GM21360 (cell line): ENCODE measurements at regions not wholly inside any gene's neighbourhood (a gene's known extent, or its start where the extent isn't known, plus 50 kb on each side); places are given as distances from the start of the nearest gene placed in this dataset.

Experiments
- ATAC-seq: cut with Tn5 transposase; IDR thresholded peaks from one replicate; pipeline ENCODE4 v1.9.1; 2021; ENCODE audit warnings: mild to moderate bottlenecking, moderate library complexity; ENCODE audit not compliant: unreplicated experiment

GRCh38 chr17:77581480-77581879 lies 377.0 kb upstream of the TNRC6C start:
- ATAC-seq, result no peak

DNA sequence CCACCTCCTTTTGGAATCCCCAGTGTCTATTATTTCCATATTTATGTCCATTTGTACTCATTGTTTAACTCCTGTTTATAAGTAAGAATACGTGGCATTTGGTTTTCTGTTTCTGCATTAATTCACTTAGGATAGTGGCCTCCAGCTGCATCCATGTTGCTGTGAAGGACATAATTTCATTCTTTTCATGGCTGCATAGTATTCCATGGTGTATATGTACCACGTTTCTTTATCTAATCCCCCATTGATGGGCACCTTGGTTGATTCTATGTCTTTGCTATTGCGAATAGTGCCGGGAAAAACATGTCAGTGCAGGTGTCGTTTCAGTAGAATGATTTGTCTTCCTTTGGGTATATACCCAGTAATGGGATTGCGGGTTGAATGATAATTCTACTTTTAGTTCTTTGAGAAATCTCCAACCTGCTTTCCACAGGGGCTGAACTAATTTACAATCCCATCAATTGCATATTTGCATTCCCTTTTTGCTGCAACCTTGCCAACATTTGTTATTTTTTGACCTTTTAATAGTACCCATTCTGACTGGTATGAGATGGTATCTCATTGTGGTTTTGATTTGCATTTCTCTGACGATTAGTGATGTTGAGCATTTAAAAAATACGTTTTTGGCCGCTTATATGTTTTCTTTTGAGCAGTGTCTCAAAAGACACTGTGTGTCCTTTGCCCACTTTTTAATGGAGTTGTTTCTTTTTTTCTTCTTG lies 373.2 kb upstream of the TNRC6C start:
- no peak for ATAC-seq

DNA sequence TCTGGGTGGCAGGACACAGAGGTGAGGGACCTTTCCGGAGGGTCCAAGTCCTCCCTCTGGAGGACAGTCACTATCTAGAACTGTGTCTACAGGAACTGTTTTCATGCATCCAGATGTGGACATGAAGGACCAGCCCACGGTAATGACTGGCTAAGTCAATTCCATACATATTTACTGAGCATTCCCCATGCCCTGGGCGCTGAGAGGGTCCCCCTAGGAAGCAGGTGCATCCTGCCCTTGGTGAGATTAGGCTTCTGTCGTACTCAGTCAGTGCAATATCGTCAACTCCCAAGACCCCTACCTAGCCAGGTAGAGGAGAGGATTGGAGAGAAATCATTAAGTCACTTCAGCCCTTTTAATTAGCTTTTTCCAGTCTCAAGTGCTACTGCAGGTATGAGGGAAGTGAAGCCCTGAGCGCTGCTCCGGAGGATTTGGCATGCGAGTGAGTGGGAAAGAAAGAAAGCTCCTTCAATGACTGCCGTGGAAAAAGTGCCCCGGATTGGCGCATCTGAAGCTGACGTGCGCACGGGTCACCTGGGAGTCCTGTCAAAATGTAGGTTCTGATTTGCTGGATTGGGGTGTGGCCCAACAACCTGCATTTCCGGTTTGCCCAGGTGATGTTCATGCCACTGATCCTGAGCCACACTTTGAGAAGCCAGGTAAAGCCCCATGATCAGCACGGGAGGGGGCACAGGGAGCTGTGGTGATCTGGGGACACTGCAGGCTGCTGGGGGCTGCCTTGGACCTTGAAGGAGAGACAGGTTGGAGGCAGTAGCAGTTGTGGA lies 367.4 kb upstream of the TNRC6C start:
- ATAC-seq, result no peak

- ATAC-seq, result no peak
Observed at GRCh38 chr17:77592106-77592865, 366.2 kb upstream of the TNRC6C start.

- no peak for ATAC-seq
Observed at GRCh38 chr17:77593081-77593480, 365.4 kb upstream of the TNRC6C start.

DNA sequence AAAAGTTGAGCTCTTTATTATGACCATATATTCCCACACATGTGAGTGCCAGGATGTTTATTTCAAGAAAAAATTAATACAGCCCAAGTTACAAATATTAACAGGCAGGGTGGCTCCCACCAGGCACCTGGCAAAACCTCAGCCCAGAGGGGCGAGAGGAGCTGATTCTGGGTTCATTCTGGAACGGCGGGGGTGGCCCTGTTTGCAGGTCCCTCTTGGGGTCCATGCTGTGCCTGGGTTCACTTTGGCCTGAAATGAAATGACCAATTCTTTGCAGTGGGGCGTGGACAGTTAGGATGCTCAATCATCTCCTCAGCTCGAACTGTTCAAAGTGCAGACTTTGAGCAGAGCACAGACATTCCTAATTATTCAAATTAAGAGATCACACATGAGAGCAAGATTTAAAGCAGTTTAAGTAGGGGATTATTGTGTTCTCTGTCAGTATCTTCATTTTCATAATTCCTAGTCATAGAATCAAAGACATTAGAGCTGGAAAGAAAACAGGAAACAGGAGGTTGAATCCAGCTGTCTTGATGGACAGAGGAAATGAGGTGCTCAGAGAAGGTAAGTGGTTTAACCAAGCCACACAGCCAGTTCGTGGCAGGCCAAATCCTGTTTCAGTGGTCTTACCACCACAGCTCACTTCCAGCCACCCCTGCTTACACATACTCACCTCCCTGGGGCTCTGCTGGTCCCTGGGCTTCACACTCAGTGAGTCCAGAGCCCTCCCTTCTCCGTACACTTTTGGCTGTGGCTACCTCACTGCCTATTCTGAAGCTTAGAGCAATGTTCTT lies 363.9 kb upstream of the TNRC6C start:
- no peak for ATAC-seq

- ATAC-seq, result no peak
Observed at GRCh38 chr17:77596491-77597417, 361.7 kb upstream of the TNRC6C start.

DNA sequence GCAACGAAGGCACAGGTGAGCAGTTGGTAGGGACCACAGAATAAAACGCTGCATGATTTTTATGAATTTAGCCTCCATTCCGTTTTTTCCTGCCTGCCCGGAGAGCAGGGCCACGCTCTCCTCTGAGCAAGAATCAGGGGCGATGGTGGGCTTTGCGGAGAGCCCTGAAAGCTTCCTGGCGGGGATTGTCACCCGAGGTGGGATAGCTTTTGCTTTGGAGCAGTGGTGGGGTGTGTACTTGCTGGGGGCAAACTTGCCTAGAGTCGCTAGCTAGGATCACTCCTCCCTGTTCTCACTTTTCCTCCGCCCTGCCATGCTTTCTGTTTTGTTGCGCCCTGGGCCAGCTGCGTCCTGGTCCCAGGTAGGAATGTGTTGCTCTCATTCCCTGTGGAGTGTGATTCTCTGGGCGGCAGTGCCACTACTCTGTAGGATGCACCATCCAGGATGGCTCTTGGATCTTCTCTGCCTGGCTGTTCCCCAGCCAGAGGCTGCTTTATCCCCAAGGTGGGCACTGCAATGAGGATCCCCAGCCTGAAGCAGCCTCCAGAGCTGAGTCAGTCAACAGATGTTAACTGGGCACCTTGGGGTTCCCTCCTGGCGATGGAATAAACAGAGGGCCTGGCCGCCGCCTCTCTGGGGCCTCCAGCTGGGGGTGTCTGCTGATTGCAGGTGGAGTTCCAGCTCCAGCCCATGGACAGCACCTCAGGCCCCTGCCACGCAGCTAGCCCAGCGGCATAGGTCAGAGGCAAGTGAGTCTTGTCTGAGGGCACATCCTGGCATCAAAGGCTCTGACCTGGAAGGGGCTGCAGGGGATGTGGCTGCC lies 360.9 kb upstream of the TNRC6C start:
- ATAC-seq, result no peak

GRCh38 chr17:77598241-77598620 lies 360.3 kb upstream of the TNRC6C start:
- ATAC-seq, result no peak

- ATAC-seq, result no peak
Observed at GRCh38 chr17:77599699-77600098, 358.8 kb upstream of the TNRC6C start.

DNA sequence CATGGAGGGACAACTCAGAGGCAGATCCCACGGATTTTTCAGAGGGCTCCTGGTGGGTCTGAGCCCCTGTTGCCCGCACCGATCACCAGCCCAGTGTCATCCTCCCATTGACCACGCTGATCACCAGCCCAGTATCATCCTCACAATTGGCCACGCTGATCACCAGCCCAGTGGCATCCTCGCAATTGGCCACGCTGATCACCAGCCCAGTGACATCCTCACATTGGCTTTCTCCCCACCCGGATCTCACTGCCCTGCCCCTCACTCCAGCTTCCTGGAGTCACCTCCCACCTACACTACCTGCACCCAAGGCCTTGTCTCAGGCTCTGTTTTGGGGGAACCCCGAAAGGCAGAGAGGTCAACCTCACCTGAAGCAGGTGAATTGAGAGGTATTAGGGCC lies 358.2 kb upstream of the TNRC6C start:
- no peak for ATAC-seq

DNA sequence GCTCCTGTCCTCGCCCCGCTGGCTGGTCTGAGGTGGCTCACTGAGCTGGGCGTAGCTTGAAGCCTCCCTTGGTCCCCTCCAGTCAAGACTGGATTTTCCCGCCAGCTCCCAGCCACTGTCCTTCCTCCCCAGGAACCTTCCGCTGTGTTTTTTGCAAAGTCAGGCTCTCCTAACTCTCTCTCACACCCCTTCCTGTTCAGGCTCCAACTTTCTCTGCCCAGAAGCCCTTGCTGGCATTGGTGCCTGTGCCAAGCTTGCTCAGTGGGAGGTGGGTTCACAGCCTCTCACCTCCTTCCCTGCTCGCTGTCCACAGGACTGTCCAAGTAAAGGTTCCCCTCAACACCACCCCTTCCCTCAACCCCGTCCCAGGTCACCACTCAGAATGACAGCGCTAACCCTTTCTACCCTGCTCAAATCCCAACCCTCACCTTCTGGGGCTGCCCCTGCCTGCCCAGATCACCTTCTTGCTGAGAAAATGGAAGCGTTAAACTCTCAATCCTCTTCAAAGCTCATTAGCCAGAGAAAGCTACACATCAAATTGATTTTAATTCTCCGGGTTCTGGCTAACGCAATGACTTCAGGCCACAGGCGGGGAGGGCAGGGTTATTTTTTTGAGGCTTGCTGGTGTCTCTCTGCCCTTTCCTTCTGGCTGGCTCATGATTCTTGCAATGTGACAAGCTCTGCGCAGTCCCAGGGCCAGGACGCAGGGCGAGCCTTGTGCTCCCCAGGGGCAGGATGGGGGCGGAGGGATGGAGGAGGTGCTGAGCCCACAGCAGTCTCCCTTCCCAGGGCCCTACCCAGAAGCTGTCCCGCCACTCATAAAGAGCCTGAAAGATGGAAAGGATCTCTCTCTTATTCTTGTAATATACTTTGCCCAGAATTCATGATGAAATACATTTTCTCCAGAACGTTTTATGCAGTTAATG lies 357.2 kb upstream of the TNRC6C start:
- ATAC-seq, result no peak

DNA sequence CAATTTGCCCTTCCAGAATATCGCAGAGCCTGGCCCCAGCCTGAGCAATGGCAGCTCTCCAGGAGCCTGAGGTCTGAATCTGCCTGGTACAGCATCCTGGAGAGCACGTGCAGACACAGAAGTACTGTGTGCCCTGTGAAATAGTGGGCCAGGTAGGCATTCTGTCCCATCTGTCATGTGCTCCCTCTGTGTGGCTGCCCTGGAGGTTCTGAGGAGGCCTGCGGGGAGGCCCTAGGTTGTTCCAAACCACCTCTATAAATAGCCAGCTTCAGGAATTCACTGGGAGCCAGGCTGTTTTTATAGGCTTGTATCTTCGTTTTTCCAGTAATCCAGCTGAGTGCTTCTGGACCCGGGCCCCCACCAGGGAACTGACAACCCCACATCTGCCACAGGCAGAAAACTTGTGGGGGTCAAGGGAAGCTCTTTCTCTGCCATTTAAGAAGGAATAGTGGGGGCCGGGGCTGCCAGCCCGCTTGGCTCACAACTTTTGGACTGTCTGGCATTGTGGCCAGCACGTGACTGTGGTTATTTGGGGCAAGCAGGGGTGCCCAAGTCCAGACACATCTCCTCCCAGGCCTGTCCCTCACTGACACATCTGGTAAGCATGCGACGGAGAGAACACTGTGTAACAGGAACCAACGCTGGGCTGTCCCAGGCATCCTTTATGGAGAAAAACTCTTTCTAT lies 356.3 kb upstream of the TNRC6C start:
- no peak for ATAC-seq

DNA sequence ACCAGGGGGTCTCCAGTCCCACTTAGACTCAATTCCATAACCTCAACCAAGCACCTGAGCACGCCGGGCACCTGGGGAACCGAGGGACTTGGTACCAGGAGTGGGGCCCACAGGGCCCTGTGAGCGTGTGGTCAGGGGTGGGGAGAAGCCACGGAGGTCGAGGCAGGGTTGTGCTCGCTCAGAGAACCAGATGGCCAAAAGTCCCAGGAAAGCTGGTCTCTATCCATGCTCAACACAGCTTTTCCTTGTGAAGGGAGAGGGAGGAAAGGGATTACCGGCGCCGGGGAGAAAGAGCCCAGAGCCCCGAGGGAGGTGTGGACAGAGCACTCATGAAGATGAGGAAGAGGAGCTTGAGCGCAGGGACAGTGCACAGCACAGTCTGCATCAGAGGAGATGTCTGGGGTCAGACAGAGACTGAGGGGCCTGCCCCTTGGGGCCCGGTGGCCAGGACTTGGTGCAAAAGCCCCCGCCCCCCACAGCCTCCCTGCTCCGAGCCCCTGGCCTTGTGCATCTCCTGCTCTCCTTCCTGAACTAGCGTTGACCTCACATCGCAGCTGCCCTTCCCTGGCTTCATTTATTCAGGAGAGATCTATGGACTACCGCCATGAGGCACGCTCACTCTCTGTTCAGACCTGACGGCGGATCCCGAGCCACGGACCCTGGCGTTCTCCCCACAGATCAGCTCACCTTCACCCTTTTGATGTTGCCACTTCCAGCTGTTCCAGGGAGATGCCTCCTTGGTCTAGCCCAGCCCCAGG lies 355.4 kb upstream of the TNRC6C start:
- ATAC-seq, result no peak

DNA sequence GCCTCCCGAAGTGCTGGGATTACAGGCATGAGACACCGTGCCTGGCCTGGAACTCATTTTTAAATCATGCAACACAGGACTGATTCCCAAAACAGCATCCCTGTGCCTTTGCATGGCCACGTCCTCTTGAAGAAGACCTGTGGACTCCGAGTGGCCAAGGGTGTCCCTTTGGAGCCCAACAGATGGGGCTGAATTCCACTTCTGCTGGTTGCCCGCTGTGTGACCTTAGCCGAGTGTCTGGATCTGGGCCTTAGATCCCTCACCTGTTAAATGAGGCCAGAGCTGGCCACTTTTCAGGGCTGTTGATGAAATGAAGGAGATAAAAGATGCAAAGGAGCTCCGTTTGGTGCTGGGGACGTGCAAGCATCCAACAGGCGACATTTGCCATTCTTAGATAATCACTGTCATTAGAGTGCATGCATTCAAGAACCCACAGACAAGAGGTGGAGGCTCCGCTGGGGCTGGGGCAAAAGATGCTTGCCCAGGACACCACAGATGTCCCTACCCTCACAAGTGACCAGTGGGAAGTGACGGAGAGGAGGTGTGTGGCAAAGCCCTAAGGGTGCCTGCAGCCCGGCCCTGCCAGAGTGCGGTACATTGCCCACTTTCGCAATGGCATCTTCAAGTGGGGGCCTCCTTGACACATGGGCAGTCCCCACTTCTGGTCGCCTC lies 354.1 kb upstream of the TNRC6C start:
- ATAC-seq, result no peak

GRCh38 chr17:77604973-77605313 lies 353.6 kb upstream of the TNRC6C start:
- no peak for ATAC-seq
